PC-3 (cell line): ENCODE measurements at regions not wholly inside any gene's neighbourhood (a gene's known extent, or its start where the extent isn't known, plus 50 kb on each side); places are given as distances from the start of the nearest gene placed in this dataset.

ENCODE experiments used
- EZH2 ChIP-seq: fragments of 300-600 bp; sonication (generic); IDR thresholded peaks from one replicate; pipeline ENCODE4 v1.6.1; 2017; ENCODE audit warnings: antibody characterized with exemption, mild to moderate bottlenecking, low read length; ENCODE audit not compliant: unreplicated experiment
- TF ChIP-seq, protein P1 (sequence below): fragments of 300-600 bp; sonication (generic); conservative IDR thresholded peaks from 2 replicates; pipeline ENCODE4 v1.5.1; 2017; ENCODE audit warnings: antibody characterized with exemption, low read depth, mild to moderate bottlenecking, low read length

DNA sequence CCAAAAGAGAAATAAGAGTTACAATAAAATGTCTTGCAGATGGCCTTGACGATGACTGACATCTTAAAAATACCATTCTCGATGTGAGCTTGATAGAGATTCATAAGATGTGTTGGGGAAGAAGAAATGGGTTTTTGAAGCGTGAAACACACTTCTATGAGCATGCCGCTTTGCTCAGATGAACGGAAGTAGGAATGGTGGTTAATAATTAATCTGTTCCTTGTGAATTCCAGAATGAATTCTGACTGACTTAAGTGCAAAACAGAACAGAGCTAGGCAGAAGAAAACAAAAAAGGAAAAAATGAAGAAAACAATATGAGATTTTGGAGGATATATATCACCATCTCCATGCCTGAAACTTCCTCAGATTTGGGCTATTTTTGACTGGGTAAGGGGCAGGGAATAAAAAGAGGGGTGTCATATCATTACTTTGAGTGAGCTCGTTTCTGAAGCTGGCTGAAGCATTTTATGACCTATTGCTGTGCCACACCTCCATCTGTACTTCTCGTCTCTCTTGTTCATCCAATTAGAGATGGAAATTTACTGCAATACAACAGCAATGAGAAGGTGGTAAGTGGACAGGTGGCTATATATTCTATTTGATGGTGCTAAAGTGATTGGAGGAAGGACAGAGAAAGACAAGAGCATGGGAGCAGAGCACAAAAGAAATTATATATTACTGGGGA is 1152.0 kb upstream of the CDH8 start:
- TF ChIP-seq EZH2 = no peak
- TF ChIP-seq, protein P1, sequence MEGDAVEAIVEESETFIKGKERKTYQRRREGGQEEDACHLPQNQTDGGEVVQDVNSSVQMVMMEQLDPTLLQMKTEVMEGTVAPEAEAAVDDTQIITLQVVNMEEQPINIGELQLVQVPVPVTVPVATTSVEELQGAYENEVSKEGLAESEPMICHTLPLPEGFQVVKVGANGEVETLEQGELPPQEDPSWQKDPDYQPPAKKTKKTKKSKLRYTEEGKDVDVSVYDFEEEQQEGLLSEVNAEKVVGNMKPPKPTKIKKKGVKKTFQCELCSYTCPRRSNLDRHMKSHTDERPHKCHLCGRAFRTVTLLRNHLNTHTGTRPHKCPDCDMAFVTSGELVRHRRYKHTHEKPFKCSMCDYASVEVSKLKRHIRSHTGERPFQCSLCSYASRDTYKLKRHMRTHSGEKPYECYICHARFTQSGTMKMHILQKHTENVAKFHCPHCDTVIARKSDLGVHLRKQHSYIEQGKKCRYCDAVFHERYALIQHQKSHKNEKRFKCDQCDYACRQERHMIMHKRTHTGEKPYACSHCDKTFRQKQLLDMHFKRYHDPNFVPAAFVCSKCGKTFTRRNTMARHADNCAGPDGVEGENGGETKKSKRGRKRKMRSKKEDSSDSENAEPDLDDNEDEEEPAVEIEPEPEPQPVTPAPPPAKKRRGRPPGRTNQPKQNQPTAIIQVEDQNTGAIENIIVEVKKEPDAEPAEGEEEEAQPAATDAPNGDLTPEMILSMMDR = no peak
